Fibroblast of skin of left biceps (primary cell): ENCODE measurements at regions not wholly inside any gene's neighbourhood (a gene's known extent, or its start where the extent isn't known, plus 50 kb on each side); places are given as distances from the start of the nearest gene placed in this dataset.
"Not testable (repeated sequence)": the region's sequence is repeated elsewhere in the genome, so short reads cannot be mapped to it uniquely, and the experiment has no call there.

Source experiments
- DNase-seq, 2 experiments: peaks; one replicate each; pipeline ENCODE4 v3.0.0-alpha.2; 2013; ENCODE audit warnings: low read depth in 2 of 2

- not testable (repeated sequence) for DNase-seq
These were observed 217.6 kb upstream of the ISL1 start for GRCh38 chr5:51165621-51166020.

GRCh38 chr5:51172903-51173626 lies 210.2 kb upstream of the ISL1 start:
- no peak for DNase-seq

DNA sequence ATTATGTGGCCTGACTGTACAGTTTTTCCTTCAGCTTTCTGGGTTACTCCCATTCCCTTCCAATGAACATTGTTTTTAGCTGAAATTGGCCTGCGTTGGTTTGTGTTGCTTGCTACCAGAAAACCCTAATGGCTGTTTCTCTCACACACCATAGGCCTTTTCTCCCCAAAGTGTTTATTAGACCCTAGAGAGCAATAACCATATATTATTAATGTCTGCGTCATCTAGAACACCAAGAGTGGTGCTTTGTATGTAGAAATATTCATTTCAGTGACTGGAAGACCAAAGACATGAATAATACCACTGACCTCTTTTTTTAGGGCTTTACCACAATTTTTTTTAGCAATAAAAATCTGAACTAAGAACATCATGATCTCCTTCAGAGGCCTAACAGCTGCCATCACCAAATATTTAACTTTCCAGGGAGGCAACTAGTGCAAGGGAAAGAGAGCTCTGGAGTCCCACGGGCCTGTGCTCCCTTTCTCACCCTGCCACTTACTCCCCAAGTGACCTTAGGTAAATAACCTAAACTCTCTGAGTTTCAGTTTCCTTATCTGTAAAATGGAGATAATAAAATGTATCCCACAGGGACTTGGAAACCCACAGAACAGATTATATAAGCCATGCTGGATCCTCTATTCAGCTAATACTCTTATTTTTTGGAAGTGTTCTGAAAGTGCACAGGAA lies 201.9 kb upstream of the ISL1 start:
- no peak for DNase-seq

GRCh38 chr5:51185850-51186329 lies 197.4 kb upstream of the ISL1 start:
- no peak for DNase-seq

DNA sequence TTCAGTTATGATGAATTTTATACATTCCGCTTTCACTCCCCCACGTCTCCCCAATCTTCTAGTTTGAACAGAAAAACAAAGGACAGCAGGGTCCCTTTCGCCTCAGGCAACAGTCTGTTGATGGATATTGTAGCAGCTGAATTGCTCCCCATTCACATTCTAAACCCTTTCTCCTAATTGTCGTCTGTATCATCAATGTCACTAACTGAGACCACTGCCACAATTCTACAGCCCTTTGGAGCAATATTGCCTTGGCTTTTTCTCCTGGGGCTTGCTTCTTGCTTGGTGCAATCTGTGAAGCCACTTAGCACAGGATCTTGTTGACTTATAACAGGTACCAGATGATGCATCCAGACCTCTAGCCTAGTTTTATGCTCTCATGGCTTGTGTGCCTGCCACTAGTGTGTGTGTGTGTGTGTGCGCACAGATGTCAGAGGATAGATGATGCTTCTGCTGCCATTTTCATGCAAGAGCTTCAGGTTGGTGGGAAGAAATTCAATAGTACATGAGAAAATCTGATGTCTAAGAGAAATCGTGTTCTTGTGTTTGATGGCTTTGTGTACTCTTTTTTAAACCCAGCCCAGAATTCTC lies 195.2 kb upstream of the ISL1 start:
- DNase-seq: no peak

DNA sequence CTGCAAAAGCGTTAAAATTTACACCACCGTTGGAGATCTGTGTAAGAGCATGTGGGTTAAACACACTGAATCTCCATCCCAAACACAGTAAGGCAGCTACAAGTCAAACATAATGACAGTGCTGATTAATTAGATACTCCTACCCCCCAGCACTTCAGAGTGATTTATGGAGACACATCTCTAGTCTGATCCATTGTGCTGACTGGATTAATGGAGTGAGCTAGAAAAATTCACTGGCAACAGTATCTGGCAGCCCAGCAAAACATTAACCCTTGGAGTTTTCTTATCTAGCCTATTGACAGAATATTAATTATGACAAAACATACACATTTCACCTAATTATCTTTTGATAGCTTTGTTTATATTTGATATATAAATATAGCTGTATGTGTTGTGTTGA lies 188.6 kb upstream of the ISL1 start:
- DNase-seq: no peak

GRCh38 chr5:51201024-51201423 lies 182.2 kb upstream of the ISL1 start:
- no peak for DNase-seq

GRCh38 chr5:51201708-51202107 lies 181.5 kb upstream of the ISL1 start:
- DNase-seq: no peak

DNA sequence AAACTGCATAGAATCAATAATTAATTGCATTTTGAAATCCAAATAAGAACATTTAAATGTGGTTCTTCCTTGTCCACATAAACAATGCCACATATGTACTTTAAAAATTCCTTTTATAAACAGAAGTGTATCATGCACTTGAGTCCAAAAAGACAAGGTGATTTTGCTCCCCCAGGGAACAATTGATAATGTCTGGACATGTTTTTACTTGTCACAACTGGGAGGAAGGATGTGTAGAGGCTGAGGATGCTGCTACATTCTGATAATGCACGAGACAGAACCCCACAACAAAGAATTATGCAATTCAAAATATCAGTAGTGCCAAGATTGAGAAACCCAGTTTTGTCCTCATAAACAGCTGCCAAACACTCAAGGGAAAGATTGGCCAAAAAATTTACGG lies 181.1 kb upstream of the ISL1 start:
- no peak for DNase-seq

DNA sequence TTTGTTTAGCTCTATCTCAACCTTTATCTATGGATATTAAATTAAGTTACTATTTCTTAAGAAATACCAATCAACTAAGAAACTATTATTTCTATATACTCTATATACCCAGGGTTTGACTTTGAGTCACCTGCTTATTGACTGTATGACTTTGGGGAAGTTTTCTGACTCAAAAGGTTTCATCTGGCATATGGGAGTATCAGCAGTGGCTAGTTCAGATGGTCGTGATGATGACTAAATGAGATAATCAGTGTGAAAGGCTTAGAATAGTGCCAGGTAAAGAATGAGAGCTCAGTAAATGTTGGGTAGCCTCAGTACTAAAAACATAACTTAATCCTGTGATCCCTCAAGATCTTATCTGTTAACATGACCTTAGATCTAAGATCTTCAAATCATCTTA lies 179.7 kb upstream of the ISL1 start:
- no peak for DNase-seq

DNA sequence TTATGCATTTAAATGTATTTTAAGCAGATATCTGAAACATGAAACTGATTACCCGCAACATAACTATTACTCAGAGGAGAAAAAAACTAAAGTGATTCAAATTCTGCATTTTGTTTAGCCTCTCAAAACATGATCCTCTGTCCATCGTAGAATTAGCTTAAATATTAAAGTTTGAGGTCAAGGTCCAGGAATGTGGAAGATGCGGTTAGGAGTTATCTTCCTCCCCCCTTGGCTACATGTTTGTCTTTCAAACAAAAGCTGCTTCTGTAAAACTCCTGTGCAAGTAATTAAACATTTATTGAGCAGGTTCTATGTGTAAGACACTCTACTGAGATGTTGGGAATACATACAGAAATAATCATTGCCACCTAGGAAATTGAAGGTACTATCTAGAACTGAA lies 175.0 kb upstream of the ISL1 start:
- no peak for DNase-seq

DNA sequence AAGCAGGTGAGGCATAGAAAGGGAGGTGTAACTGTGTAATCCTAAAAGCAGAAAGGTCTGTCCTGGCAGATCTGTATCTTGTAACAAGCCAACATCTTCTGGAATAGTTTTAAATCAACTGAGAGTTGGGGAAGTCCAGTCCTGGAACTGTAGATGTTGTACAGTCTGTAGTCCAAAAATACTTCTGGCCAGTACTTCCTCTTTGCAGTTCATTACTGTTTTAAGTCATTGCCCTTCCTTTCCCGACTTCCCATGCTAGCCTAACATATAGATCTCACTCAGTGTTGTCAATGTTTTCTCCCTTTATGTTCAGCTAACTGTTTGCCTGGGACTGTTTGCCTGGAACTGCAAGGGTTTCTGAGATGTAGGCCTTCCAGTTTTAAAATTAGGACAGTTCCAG lies 168.5 kb upstream of the ISL1 start:
- DNase-seq: no peak

DNA sequence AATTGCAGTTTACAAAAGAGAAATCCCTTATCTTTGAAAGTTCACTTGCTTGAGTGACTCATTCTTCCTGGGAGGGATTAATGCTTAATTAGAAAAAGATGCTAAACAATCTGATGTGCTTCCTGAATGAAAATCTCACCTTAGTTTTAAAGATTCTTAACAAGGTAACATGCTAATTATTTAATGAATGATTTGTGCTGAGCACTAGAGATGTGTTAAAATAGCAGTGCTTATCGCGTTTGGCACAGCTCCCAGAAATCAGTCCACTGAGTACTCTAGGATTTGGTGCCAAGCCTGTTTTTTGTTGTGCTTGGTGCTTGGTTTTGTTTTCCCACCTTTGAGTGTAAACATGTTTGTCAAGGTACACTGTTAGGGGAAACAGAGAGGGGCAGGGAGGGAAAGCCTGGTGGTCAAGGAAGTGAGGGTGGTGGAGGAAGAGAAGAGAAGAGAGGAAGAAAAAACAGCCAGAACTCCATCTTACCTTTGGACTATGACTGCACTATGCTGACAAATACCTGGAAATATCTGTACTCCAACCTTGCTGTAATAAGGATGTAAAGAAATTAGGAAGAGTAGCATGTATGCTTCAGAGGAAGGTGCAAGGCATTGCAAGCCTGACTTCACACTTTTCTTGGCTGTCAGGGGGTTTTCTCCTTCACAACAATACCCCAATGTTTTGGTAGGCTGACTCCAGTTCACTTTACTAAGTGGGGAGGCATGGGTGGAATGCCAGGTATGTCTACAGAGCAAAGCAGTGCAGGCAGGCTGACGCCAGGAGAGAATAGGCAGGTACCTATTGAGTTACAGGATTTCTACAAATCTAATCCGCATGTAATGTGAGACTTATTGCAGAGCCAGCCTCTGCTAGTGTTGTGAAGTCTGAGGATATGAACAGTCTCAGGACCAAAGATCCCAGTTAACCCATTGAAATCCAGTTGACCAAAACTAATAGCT lies 157.2 kb upstream of the ISL1 start:
- no peak for DNase-seq

GRCh38 chr5:51227963-51228470 lies 155.2 kb upstream of the ISL1 start:
- no peak for DNase-seq

DNA sequence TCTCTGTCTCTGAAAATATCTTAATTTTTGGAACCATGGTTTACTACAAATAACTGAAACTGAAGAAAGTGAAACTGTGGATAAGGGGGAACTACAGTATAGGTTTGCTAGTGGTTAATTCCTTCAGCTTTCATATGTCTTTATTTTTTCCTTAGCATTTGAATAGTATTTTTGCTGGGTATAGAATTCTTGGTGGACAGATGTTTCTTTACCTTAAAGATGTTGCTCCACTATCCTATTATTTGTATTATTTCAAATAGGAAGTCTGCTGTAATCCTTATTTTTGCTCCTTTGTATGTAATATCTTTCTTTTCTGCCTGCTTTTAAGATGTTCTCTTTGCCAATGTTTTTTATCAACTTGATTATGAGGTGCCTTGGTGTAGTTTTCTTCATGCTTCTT lies 152.9 kb upstream of the ISL1 start:
- no peak for DNase-seq

DNA sequence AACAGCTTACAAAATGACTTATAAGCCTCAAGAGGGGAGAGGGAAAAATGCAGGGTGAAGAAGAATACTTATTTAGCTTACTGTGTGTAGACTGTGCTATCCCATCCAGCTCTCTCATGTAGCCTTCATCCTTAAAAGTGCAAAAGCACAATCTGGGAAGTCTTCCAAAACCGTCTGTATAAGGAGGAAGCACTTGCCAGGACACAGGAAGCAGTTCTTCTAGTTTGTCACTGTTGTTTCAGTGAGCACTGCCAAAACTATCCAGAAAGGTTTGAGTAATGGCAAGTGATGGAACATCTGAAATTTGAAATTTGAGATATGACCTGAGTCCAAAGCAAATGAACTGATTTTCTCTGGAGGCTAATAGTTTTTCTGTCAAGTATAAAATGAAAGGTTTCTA lies 140.8 kb upstream of the ISL1 start:
- no peak for DNase-seq

- DNase-seq: not testable (repeated sequence)
These were observed 132.3 kb upstream of the ISL1 start for GRCh38 chr5:51250957-51251356.

- no peak for DNase-seq
These were observed 112.0 kb upstream of the ISL1 start for GRCh38 chr5:51271261-51271660.

GRCh38 chr5:51273021-51273420 lies 110.2 kb upstream of the ISL1 start:
- DNase-seq: no peak

DNA sequence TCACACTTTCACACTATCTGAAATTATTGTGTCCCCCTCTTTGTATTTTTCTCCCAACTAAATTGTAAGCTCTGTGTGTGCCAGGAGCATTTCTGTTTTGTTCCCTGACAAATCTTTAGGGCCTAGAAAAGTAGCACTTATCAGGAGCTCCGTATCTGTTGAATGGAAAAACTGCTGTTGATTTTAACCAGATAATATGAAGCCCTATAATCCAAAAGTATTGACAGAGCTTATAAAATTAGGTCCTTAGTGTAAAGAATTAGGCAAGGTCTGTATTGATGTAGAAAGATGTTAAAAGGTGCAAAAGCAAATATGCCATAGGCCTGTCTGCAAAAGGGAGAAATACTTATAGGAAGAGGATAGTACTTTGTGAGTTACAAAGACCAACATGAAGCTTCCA lies 109.4 kb upstream of the ISL1 start:
- no peak for DNase-seq

- DNase-seq: no peak
These were observed 107.8 kb upstream of the ISL1 start for GRCh38 chr5:51275428-51275827.

DNA sequence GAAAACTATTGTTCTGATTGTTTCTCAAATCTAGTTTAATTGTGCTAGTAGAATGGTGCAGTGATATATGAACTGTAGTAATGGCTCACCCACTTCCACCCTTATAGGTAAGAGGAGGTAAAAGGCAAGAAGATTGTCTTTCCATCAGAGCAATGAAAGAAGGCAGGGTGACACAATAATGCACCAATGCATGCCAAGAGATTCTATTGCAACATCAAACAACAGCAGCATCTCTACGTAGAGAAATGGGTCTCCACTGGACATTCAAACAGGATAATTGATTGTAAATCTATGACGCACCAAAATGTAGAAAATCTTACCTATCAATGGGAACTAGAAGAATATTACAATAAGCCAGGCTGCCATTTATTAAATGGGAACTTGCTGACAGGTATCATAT lies 107.0 kb upstream of the ISL1 start:
- no peak for DNase-seq
